NB4 (cell line): ENCODE measurements at regions not wholly inside any gene's neighbourhood (a gene's known extent, or its start where the extent isn't known, plus 50 kb on each side); places are given as distances from the start of the nearest gene placed in this dataset.

Experiments
- MYC ChIP-seq: IDR thresholded peaks from 2 replicates; pipeline ENCODE4 v1.6.1; 2011; ENCODE audit warnings: low read depth, low read length
- POLR2A ChIP-seq: IDR thresholded peaks from 2 replicates; pipeline ENCODE4 v1.6.1; 2011; ENCODE audit warnings: mild to moderate bottlenecking; ENCODE audit not compliant: insufficient read length; ENCODE audit errors: extremely low read depth
- TF ChIP-seq, protein P1 (sequence below): IDR thresholded peaks from one replicate; pipeline ENCODE4 v1.5.1; 2012; ENCODE audit warnings: low read depth, low read length

DNA sequence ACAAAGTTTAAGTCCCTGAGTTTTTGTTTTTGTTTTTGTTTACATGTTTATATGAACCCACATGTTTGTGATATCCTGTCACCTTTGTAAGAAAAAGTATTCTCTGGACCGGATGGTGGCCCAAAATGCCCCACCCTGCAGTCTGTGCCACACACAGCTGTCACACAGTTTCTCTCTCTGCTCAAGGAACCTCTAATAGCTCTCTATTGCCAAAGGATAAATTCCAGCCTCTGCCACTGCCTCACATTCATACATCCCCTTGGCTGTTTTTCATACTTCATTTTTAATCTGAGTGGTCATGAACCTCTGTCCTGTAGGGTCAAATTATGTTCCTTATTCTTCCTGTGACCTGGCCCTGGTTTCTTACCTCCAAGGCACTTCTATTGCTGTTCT is 520.3 kb upstream of the CDH5 start:
- TF ChIP-seq, protein P1, sequence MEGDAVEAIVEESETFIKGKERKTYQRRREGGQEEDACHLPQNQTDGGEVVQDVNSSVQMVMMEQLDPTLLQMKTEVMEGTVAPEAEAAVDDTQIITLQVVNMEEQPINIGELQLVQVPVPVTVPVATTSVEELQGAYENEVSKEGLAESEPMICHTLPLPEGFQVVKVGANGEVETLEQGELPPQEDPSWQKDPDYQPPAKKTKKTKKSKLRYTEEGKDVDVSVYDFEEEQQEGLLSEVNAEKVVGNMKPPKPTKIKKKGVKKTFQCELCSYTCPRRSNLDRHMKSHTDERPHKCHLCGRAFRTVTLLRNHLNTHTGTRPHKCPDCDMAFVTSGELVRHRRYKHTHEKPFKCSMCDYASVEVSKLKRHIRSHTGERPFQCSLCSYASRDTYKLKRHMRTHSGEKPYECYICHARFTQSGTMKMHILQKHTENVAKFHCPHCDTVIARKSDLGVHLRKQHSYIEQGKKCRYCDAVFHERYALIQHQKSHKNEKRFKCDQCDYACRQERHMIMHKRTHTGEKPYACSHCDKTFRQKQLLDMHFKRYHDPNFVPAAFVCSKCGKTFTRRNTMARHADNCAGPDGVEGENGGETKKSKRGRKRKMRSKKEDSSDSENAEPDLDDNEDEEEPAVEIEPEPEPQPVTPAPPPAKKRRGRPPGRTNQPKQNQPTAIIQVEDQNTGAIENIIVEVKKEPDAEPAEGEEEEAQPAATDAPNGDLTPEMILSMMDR = no peak
- TF ChIP-seq POLR2A (no peak), MYC (no peak)
